ENCODE measurements at regions not wholly inside any gene's neighbourhood (a gene's known extent, or its start where the extent isn't known, plus 50 kb on each side); places are given as distances from the start of the nearest gene placed in this dataset.

DNA sequence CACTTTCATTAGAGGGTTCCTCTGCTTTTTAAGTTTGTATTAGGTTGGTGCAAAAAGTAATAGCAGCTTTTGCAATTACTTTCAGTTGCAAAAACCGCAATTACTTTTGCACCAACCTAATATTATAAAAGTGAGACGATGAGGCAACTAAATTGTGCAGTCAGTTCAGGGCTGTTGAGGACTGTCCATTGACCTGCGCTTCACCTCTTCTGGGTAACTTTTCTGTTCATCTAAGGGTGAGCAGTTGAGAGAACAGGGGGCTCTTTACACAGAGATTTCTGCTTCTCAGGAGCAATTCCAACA lies 191.3 kb downstream of the AACS start:
- Histone ChIP-seq H3K4me1 (no peaks in the 10 kb centered on the region), H3K36me3 (no peaks in the 10 kb centered on the region), H3K4me3 (no peak overlapping the region), H3K9me3 (no peaks in the 10 kb centered on the region), H3K27ac (no peak overlapping the region), H3K27me3 (peaks cover 3% of the 10 kb centered on the region)
- intact Hi-C loops (cut with DNase I) = no loop called here
- DNase-seq (no peak), ATAC-seq (no peak)
- TF ChIP-seq, protein P1, sequence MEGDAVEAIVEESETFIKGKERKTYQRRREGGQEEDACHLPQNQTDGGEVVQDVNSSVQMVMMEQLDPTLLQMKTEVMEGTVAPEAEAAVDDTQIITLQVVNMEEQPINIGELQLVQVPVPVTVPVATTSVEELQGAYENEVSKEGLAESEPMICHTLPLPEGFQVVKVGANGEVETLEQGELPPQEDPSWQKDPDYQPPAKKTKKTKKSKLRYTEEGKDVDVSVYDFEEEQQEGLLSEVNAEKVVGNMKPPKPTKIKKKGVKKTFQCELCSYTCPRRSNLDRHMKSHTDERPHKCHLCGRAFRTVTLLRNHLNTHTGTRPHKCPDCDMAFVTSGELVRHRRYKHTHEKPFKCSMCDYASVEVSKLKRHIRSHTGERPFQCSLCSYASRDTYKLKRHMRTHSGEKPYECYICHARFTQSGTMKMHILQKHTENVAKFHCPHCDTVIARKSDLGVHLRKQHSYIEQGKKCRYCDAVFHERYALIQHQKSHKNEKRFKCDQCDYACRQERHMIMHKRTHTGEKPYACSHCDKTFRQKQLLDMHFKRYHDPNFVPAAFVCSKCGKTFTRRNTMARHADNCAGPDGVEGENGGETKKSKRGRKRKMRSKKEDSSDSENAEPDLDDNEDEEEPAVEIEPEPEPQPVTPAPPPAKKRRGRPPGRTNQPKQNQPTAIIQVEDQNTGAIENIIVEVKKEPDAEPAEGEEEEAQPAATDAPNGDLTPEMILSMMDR (IDR thresholded peaks at IDR 0.05) = no peak

DNA sequence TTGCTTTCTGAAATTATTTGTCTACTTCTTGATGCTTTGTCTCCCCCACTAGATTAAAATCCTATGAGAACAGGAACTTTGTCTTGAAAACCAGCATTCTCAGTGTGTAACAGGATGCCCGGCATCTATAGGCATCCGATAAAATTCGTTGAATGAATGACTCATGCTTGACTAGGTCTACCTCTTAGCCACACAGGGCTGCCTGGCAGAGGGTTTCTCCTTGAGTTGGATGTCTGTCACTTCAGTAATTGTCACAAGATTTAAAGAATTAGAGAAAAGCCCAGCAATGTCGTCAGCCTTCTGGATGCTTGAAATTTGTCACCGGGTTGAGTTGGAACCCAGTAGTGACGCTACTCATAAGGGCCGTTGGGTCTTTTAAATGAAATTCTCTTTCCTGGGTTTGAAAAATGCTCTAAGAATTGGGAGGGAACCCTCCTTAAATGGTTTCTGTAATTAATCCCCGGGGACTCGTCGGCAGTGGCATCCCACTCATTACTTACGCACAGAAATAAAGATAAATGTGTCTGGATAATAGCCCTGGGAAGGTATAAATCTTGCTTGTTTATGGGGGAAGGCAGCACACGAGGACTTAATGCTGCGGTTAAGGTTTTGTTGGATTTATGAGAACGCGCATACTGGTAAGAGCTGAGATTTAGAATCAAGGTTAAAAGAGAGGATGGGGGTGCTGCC lies 194.1 kb downstream of the AACS start:
- Histone ChIP-seq H3K4me1 (no peaks in the 10 kb centered on the region), H3K27me3 (no peaks in the 10 kb centered on the region), H3K9me3 (no peaks in the 10 kb centered on the region), H3K27ac (no peak overlapping the region), H3K4me3 (no peak overlapping the region), H3K36me3 (no peaks in the 10 kb centered on the region)
- DNase-seq (no peak), ATAC-seq (no peak)
- TF ChIP-seq, protein P1 (IDR thresholded peaks at IDR 0.05) = no peak
- intact Hi-C loops (cut with DNase I) = no loop called here

DNA sequence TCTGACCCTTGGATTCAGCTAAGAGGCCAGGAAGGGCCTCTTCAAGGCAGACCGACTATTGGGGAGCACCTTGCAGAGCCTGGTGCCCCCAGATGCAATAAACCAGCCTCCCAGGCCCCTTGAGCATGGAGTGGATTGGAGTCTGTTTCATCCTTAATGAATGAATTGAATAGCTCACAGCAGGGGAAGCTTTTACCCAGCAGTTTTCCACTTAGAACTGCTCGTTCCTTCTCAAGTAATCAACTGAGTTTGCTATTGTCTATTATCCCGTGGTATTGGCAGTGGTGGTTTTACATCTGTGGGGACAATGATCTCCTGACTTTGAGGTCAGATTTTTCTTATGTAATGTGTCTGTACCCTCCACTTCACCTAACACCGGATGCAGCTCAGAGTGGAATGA lies 197.6 kb downstream of the AACS start:
- no peaks in the 10 kb centered on the region for H3K9me3 ChIP-seq
- H3K27me3 ChIP-seq = no peaks in the 10 kb centered on the region
- no peak overlapping the region for H3K27ac ChIP-seq
- intact Hi-C loops (cut with DNase I) = no loop called here
- no peaks in the 10 kb centered on the region for H3K36me3 ChIP-seq
- DNase-seq (no peak), ATAC-seq (no peak)
- no peak overlapping the region for H3K4me3 ChIP-seq
- no peaks in the 10 kb centered on the region for H3K4me1 ChIP-seq
- TF ChIP-seq, protein P1 (IDR thresholded peaks at IDR 0.05) = no peak

DNA sequence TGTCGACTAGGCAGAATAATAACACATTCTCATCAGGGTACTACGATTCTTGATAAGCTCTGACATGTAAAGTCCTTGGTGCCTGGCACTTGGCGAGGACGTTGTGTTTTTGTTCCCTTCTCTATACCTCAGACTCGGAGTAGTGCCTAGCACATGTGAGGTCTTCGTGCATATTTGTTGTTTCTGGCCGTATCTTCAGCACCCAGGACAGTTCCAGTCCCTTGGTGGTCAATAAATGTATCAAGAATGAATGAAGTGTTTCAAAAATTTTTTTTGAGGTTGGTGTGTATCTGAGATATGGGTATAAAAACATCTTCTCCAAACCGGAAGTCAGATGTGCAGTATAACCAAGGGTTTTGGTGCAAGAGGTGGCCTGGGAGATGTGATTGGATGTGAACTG lies 198.2 kb downstream of the AACS start:
- Histone ChIP-seq H3K9me3 (no peaks in the 10 kb centered on the region), H3K4me3 (no peak overlapping the region), H3K27ac (no peak overlapping the region), H3K4me1 (no peaks in the 10 kb centered on the region), H3K36me3 (no peaks in the 10 kb centered on the region), H3K27me3 (no peaks in the 10 kb centered on the region)
- TF ChIP-seq, protein P1 (IDR thresholded peaks at IDR 0.05) = no peak
- intact Hi-C loops (cut with DNase I) = no loop called here
- ATAC-seq = no peak
- DNase-seq = no peak

DNA sequence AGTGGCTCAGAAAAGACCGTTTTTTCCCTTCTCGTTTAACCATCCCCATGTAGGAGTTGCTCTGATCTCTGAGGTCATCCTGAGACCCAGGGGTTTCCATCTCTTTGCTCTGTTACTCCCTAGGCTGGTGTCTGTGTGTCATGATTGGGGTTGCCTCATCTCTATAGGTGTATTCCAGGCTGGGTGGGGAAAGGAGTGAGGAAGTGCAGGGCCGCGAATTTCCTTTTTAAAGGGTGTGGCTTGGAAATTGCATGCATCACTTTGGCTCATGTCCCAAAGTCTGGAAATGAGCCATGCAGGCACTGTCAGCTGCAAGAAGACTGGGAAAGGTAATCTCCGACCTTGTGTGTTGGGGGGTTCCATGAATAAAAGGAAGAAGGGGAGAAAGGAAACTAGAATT lies 201.9 kb downstream of the AACS start:
- TF ChIP-seq, protein P1 (IDR thresholded peaks at IDR 0.05) = no peak
- H3K9me3 ChIP-seq = no peaks in the 10 kb centered on the region
- ATAC-seq (no peak), DNase-seq (no peak)
- H3K27me3 ChIP-seq = peaks cover 8% of the 10 kb centered on the region
- no peaks in the 10 kb centered on the region for H3K4me1 ChIP-seq
- H3K27ac ChIP-seq = no peak overlapping the region
- intact Hi-C loops (cut with DNase I) = no loop called here
- H3K4me3 ChIP-seq = no peak overlapping the region
- H3K36me3 ChIP-seq = no peaks in the 10 kb centered on the region

DNA sequence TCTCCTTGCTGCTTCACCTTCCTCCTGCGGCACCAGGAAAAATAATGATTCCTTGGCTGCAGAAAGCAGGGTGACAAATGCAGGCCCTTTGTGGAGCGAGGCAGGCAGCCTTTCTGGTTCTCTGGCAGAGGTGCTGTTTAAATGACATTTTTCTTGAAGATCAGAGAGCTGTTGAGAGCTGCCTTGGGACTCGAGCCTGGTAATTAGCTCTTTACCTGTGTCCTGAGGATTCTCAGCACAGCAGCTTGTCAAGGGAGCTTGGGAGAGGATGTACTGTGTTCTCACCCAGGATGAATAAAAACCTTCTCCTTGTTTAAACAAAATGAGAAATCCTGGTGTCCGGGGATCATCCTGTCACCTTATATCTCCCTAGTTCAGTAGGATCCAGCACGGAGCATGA lies 204.0 kb downstream of the AACS start:
- intact Hi-C loops (cut with DNase I) = no loop called here
- ATAC-seq = no peak
- no peaks in the 10 kb centered on the region for H3K4me1 ChIP-seq

More for the DNA sequence above, 204.0 kb downstream of the AACS start:
- Histone ChIP-seq H3K9me3 (no peaks in the 10 kb centered on the region), H3K4me3 (no peak overlapping the region), H3K36me3 (no peaks in the 10 kb centered on the region), H3K27ac (no peak overlapping the region), H3K27me3 (peaks cover 8% of the 10 kb centered on the region)
- no peak for DNase-seq
- TF ChIP-seq, protein P1 (IDR thresholded peaks at IDR 0.05) = no peak

All from upper lobe of right lung (tissue), 1 donor.